ENCODE measurements at regions not wholly inside any gene's neighbourhood (a gene's known extent, or its start where the extent isn't known, plus 50 kb on each side); places are given as distances from the start of the nearest gene placed in this dataset.
"Not testable (repeated sequence)": the region's sequence is repeated elsewhere in the genome, so short reads cannot be mapped to it uniquely, and the experiment has no call there.

DNA sequence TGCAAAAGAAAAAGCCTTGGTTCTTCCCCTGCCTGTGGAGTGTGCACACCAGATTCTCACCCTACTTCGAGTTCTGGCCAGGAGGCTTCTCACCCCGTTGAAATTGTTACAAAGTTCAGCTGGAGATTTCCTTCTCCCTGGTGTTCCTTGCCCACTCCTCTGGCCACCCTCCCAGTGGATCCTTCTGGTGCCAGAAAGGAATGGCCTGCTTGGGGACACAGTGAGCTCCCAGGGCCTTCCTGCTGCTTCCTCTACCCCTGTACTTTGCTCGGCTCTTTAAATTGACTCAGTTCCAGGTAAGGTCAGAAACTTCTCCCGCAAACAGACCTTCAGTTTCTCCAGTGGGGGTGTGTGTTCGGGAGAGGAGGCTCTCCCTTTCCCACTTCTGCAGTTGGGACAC is 140.1 kb upstream of the CFAP20DC start:
- no peak for DNase-seq (ENCODE audit: low spot score)

GRCh38 chr3:59189526-59189925 is 139.7 kb upstream of the CFAP20DC start:
- DNase-seq (ENCODE audit: low spot score), result no peak

DNA sequence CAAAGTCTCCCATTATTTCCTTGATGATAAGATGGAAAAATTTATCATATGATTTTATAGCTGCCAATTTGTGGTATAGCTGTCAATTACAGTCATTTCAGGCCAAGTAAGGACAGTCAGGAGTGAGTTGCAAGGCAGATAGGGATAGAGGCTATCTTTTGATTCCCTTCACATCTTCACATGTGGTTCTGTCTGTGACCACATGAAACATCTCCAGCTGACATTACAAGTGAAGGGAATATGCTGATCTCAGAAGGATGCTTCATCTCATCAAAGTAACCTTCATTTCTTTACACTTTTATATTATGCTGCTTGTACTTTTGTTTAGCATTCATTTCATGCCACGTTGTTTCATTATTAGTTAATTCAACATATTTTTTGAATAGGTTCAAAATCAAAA is 136.9 kb upstream of the CFAP20DC start:
- no peak for DNase-seq (ENCODE audit: low spot score)

GRCh38 chr3:59185591-59186369 is 136.0 kb upstream of the CFAP20DC start:
- peak; percentile 24 for DNase-seq (ENCODE audit: low spot score)

DNA sequence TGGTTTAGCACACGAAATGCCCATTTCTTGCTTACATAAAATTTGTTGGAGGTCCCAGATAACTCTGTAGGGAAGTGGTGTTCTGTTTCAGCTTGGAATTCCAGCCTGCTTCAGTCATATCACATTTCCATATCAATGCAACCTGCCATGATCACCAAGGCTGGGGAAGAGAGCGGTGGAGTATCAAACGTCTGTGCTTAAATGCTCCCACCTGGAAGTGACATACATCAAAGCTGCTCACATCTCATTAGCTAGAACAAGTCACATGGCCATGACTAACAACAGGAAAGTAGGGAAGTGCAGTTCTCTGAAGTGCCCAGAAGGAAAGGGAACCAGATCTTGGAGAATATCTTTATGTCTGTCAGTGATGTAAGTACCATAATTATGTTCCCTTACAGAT is 130.2 kb upstream of the CFAP20DC start:
- DNase-seq (ENCODE audit: low spot score), result peak; percentile 41

- DNase-seq (ENCODE audit: low spot score), result no peak
Observed at GRCh38 chr3:59178698-59179097, 128.9 kb upstream of the CFAP20DC start.

GRCh38 chr3:59171491-59171890 is 121.7 kb upstream of the CFAP20DC start:
- DNase-seq (ENCODE audit: low spot score), result no peak

GRCh38 chr3:59170166-59170565 is 120.3 kb upstream of the CFAP20DC start:
- DNase-seq (ENCODE audit: low spot score), result not testable (repeated sequence)

GRCh38 chr3:59167756-59168155 is 117.9 kb upstream of the CFAP20DC start:
- DNase-seq (ENCODE audit: low spot score), result no peak

DNA sequence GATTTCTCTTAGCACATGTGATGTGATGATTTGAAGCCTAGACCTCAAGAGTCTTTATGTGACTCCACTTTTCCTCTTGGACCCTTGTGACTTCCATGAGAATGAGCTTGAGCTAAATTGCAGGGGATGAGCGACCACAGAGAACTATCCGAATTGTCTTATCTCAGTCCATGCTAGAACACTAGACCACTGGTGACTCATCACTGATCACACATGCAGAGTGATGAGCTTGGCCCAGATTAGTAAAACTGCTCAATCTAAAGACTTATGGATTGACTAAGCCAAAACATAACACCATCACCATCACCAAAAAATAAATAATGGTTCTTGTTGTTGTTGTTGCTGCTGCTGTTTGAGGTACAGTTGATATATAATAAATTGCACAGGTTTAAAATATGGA is 114.1 kb upstream of the CFAP20DC start:
- no peak for DNase-seq (ENCODE audit: low spot score)

DNA sequence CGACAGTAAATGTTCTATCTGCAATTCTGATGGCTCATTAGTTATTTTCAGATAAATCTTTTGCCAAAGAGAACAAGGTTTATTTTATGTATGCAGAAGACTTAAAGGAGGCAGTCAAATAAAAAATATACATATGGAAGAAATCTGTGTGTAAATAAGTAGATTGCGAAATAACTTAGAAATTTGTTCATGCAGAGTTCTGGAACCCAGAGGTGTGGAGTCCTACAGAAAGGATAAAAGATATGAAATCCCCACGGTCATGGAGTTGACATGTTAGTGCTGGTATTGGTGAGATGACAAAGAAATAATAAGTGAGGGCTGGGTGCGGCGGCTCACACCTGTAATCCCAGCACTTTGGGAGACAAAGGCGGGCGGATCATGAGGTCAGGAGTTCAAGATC is 111.2 kb upstream of the CFAP20DC start:
- no peak for DNase-seq (ENCODE audit: low spot score)

GRCh38 chr3:59160133-59160746 is 110.4 kb upstream of the CFAP20DC start:
- DNase-seq (ENCODE audit: low spot score), result no peak

GRCh38 chr3:59153648-59154047 is 103.8 kb upstream of the CFAP20DC start:
- DNase-seq (ENCODE audit: low spot score), result no peak

DNA sequence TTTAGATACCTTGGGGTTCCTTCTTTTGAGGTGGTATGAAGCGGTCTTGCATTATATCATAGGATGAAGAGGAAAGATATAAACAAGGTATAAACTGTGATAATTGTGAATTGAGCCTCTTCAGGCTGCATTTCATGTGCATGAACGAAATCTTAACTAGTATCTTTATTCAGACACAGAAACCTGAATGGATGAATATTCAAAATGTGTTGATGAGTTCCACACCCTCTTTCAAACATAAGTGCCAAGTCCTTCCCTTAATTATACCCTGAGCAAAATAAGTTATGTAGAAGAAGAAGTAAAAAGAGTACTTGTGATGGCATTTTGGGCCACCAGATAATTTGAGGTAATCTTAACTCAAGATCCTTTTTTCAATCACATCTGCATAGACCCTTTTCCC is 103.1 kb upstream of the CFAP20DC start:
- DNase-seq (ENCODE audit: low spot score), result no peak

- peak; percentile 33 for DNase-seq (ENCODE audit: low spot score)
Observed at GRCh38 chr3:59150039-59150438, 100.2 kb upstream of the CFAP20DC start.

- DNase-seq (ENCODE audit: low spot score), result no peak
Observed at GRCh38 chr3:59149166-59149565, 99.3 kb upstream of the CFAP20DC start.

- no peak for DNase-seq (ENCODE audit: low spot score)
Observed at GRCh38 chr3:59143447-59143846, 93.6 kb upstream of the CFAP20DC start.

GRCh38 chr3:59142556-59142955 is 92.7 kb upstream of the CFAP20DC start:
- DNase-seq (ENCODE audit: low spot score), result no peak

GRCh38 chr3:59138966-59139365 is 89.1 kb upstream of the CFAP20DC start:
- DNase-seq (ENCODE audit: low spot score), result no peak

- DNase-seq (ENCODE audit: low spot score), result no peak
Observed at GRCh38 chr3:59137415-59137814, 87.6 kb upstream of the CFAP20DC start.

GRCh38 chr3:59136081-59136480 is 86.3 kb upstream of the CFAP20DC start:
- no peak for DNase-seq (ENCODE audit: low spot score)

DNA sequence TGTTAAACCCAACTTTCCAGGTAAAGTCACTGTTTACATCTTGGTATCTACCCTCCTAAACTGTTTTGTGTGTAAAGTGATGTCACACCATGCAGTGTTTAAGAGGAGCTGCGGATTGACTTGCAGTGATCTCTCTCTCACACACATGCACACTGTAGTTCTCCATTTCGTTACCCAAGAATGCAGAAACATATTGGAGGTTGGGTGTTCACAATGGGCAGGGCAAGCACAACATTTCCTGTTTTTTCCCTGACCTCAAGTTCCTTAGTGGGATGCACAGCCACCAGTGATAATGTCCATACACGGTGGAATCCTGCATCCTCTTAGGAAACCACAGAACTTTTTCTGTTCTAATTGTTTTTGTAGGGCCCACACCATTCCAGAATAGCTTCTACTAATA is 85.3 kb upstream of the CFAP20DC start:
- no peak for DNase-seq (ENCODE audit: low spot score)

DNA sequence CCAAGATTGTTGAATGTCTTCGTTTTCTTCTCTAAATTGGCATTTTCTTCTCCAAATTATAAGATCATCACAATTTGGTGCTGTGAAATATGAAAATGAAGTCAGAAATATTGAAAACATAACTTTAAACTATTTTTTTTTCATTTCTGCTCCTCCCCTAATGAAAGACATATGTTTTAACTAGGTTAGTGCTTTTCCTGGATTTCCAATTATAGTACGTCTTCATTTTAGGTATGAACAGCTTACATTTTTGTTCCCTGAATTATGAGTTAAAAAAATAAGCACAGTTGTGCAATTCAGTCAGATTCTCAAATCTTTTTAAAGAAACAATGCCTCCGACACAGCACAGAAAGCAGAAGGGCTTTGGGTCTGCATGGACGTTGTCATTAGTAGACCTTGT is 83.5 kb upstream of the CFAP20DC start:
- no peak for DNase-seq (ENCODE audit: low spot score)
